ENCODE measurements at regions not wholly inside any gene's neighbourhood (a gene's known extent, or its start where the extent isn't known, plus 50 kb on each side); places are given as distances from the start of the nearest gene placed in this dataset.
A peak's percentile ranks its signal among the peaks of the same experiment; 100 is the strongest.
"Not testable (repeated sequence)": the region's sequence is repeated elsewhere in the genome, so short reads cannot be mapped to it uniquely, and the experiment has no call there.

DNA sequence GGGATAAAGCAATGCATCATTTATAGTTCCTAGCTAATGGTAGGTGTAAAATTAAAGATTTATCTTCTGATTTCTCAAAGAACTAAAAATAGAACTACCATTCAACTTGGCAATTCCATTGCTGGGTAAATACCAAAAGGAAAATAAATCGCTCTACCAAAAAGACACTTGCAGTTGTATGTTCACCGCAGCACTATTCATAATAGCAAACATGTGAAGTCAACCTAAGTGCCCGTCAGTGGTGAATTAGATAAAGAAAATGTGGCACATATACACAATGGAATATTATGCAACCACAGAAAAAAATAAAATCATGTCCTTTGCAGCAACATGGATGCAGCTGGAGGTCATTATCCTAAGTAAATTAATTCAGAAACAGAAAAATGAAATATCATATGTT lies 192.8 kb upstream of the ADRA1D start:
- DNase-seq (ENCODE audit: low read depth in 4 of 4, low spot score in 3 of 4), result no peak

DNA sequence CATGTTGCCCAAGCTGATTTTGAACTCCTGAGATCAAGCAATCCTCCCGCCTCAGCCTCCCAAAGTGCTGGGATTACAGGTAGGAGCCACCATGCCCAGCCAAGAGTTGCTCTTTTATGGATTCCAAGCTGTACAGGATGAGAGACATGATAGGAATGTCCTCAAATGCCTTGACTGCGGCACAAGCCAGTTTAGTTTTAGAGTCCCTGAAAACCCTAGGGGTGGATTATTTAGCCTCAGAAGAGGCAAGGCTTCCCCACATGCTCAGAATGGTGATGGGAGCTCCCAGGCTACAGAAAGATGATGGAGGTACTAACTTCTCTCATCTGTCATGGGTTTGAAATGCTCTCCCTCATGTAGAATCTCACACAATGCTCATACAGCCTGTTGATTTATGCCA lies 192.1 kb upstream of the ADRA1D start:
- no peak for DNase-seq (ENCODE audit: low read depth in 4 of 4, low spot score in 3 of 4)

DNA sequence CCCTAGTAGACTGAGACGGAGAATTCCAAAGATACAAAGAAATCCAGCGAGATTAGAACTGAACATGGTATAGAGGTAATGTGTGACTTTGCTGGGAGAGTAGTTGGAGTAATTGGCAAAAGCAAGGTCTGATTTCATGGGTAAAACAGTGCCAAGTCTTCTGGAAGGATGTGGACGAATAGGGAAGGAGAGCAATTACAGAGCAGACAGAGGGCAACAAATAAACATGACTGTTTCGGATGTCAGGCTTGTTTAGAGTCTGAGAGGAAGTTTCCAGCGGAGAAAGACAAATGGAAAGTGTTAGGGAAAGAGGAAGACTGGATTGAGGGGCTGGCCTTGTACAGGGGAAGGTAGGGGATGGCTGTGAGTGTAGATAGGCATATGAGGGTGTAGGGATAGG lies 190.4 kb upstream of the ADRA1D start:
- no peak for DNase-seq (ENCODE audit: low read depth in 4 of 4, low spot score in 3 of 4)

DNA sequence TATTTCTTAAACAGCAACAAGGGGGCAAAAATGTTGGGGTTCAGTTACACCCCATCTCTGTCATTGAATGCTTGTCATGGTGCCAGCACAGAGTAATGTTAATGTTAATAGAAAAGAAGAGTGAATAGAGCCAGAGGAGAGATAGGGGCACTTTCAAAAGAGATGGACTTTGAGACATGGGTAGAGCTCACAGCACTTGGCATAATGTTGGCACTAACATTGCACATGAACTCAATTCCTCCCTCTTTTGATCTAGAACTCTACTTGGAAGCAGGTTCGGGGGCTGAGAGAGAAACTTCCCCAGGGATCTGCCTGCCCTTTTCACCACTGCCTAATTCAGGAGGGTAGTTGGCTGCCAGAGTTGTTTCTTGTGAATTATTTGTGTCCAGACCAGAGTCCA lies 188.0 kb upstream of the ADRA1D start:
- no peak for DNase-seq (ENCODE audit: low read depth in 4 of 4, low spot score in 3 of 4)

DNA sequence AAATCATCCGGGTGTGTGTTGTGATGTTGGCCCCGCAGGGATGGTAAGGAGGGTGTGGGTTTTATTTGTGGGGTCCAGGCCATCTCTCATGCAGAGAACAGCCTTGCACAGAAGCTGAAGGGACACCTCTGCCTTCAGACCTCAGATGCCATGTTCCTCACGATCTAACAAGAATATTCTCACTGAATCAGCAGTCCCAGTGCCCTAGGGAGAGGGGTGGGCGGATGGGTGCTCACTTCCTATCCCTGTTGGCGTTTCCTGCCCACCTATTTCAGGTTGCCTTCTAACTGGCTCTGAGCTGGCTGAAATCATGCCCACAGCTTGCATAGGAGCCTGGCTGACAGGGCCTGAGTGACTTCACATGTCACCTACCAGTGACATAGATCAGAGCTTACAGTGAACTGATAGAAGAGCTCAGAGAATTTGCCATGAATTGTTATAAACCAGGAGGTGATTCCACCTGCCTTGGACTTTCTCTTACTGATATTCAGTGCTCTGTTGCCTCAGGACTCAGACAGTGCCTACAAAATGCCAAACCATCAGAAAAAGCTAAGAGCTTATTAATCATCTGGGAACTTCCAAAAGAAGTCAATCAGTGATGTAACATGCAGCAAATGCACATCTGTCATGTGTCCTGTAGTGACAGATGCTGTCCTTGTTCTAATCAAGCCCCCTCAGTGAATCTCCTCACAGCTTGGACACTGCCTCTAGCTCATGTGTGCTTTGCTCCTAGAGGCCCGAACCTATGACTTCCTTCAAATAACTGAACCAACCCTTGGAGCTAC lies 186.8 kb upstream of the ADRA1D start:
- DNase-seq (ENCODE audit: low read depth in 4 of 4, low spot score in 3 of 4), result no peak

DNA sequence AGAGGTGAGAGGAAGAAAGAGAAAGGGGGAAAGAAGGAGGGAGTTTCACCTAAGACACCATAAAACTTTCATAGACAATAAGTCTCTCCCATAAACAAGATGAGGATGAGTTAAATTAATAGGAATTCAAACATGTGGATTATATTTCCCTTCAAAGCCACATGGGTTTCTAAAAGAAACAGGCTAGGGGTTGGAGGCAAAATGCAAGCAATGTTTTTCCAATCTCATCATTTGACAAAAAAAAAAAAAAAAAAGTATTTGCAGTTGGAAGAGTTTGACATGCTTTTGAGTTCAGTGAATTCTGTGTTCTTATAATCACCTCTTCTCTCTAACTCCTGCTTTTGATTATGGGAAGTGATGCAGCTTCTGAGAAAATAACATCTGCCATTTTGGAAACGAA lies 186.1 kb upstream of the ADRA1D start:
- DNase-seq (ENCODE audit: low read depth in 4 of 4, low spot score in 3 of 4), result no peak

DNA sequence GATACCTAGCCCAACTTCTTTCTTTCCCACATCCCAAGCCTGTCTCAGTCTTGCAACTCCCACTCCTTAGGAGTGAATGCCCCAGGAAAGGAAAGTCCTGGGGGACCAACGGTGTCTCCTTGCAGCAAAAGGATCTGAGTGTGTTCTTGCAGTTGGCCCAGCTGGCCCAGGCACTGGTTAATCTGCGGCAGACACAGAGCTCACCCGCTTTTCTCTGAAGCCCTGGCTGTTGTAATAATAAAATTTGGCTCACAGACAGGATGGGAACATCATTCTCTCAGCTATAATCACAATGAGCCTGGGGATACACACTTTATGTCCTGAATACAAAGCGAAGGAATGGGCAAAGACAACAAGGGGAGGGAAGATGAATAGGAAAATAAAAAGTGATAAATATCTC lies 185.6 kb upstream of the ADRA1D start:
- no peak for DNase-seq (ENCODE audit: low read depth in 4 of 4, low spot score in 3 of 4)

DNA sequence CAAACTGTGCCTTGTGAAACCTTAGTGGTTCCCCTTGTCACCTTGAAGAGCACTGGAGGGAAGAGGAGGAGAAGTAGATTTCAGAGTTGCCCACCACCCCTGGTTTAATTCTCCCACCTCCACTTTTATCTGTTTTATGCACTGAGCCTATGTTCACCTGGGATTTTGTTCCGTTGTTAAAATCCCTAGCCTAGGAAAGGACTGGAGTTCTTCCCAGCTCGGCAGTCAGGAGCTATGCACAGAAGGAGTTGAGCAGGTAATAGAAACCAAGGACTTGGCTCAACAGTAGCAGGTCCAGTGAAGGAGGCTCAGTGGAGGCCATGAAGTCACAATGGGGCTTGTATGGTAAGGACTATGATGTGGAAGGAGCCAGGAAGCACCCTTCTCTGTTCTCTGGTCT lies 182.4 kb upstream of the ADRA1D start:
- no peak for DNase-seq (ENCODE audit: low read depth in 4 of 4, low spot score in 3 of 4)

DNA sequence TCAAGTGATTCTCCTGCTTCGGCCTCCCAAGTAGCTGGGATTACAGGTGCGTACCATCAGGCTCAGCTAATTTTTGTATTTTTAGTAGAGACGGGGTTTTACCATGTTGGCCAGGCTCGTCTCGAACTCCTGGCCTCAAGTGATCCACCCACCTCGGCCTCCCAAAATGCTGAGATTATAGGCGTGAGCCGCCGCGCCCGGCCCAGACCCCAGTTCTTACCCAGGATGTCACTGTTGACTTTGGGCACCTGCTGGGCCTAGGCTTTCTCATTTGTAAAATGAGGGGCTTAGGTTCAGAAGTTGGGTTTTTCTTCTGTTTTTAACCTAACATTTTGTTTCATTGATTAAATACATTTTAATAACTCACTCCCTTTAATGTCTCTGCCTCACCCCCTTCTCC lies 181.7 kb upstream of the ADRA1D start:
- DNase-seq (ENCODE audit: low read depth in 4 of 4, low spot score in 3 of 4), result not testable (repeated sequence)

DNA sequence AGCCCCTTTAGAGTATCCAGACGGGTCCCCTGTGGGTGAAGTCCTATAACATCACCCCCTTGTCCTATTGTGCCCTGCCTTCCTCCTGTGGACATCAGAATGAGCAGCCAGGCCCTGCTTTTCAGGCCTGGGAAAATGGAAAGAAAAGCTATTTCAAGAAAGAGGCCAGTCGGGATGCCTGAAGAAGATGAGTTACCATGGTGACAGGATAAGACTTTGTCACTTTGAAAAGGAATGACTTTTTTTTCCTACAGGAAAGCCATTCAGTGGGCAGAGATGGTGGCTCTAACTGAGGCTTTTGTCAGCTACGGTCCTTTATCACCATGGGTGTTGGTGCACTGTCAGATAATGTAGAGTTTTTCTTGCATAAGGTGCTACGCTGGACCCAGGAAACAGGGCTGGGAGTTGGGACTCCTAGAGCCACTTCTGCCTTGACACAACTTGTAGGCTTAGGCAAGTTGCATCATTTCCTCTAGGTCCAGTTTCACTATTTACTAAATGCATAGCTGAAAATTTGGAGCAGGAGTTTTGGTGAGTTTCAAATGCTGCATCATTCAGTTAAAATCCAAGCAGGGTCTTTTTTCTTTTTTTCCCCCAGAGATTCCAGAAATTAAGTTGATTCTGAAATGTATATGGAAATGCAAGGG lies 179.0 kb upstream of the ADRA1D start:
- no peak for DNase-seq (ENCODE audit: low read depth in 4 of 4, low spot score in 3 of 4)

DNA sequence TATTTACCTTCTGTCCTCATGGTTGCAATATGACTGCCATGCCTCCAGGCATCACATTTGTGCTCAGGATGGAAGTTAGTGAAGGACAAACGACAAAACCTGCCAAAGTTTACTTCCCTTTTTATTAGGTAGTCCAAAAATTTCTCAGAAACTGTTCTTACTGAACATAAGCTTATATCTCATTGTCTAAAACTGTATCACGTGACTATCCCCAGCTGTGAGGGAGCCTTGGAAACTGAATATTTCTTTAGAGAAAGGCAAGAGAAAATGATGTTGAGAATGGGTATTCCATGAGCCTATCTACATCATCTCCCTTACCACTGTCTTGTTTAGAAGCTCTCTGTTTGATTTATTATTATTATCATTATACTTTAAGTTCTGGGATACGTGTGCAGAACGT lies 169.1 kb upstream of the ADRA1D start:
- DNase-seq (ENCODE audit: low read depth in 4 of 4, low spot score in 3 of 4), result no peak

DNA sequence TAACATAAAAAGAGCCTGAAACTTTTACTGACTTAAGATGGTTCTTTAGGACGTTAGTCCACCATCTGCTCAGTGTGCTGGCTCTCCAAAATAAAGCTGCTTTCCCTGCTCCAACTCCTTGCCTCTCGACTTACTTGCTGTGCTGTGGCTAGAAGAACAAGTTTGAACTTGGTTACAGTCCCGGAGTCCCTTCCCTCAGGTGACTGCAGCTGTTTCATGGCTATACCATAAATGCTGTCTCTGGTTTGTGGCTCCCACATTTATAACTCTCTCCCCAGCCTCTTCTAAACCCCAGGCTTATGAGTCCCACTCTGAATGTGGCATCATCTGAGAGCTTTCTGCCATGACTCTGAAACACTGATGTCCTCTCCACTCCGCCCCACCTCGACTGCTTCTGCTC lies 166.2 kb upstream of the ADRA1D start:
- no peak for DNase-seq (ENCODE audit: low read depth in 4 of 4, low spot score in 3 of 4)

DNA sequence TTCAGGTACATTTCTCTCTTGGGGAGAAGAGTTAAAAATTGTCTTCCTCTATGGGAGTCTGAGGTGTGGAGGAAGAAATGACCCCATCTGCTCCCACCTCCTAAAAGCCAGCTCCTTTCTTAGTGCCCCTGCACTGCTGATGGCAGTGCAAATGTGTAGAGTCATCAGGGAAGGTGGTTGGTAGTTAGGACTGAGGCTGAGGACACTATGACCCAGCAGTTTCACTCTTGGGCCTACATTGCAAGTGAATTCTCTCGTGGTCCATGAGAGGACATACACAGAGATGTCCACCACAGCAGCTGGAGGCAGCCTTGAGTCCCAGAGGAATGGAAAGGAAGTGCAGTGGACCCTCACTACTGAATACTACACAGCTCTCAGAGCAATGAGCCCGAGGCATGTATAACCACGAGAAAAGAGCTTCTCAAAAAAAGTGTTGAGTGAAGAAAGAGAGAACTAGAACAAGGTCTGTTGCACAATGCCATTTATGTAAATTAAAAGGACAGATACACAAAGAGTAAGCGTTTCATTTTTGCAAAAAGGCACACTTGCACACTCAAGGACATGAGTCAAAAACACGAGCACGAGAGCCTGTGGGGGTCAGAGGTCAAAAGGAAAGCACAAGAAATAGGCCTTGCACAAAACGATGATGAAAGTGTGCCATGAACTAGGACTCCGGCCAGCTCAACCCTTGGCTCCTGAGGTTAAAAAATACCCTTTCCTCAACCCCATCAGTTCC lies 164.4 kb upstream of the ADRA1D start:
- DNase-seq (ENCODE audit: low read depth in 4 of 4, low spot score in 3 of 4), result no peak

DNA sequence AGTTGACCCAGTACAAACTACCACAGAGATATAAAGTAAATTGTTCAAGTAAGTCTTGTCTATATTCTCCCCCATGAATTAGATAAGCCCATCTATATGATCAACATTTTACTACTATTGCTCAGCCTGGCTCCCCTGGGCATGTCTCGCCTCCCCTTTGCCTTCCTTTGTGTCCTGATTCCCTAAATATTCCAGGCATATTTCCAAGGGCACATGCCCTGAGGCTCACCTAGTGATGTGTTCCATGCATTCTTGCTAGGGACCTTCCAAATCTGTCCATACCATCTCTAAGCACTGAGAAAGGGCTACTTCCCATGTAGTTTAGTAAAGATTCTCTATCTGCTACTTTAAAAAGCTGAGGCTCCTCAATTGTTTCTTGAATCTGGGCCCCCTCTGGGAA lies 163.1 kb upstream of the ADRA1D start:
- DNase-seq (ENCODE audit: low read depth in 4 of 4, low spot score in 3 of 4), result no peak

DNA sequence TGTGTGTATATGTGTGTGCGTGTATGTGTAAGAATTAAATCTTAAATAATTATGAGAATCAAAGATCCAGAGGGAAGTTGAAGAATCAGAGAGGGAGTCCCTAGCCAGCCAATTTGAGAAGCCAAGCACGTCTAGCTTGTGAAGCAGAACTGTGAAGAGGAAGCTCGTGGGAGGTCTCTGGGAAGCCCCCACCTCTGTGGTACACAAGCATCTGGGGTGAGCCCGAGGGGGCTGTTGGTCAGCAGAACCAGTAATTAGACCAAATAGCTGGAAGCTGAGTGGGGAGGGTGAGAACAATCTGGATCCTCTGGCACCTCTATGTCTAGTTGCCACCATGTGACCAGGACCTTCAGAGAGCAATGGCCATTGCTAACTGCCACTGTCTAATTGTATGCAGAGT lies 162.7 kb upstream of the ADRA1D start:
- no peak for DNase-seq (ENCODE audit: low read depth in 4 of 4, low spot score in 3 of 4)

DNA sequence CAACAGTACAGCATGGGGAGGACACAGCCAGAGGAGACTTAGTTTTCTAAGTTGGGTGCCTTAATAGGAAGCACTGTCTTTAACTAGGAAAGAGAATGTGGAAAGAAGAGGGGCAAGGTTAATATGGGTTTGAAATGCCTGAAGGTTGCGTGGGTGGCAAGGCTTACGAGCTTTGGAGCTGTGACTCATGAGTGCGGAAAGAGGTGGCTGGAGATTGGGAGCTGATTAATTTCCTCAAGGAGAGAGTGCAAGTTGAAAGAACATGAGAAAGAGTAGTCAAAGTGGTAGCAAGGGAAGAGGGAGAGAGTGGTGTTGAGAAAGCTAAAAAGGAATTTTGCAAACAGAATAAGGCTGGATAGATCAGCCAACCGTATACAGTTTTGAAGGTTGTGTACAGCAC lies 157.5 kb upstream of the ADRA1D start:
- DNase-seq (ENCODE audit: low read depth in 4 of 4, low spot score in 3 of 4), result no peak

DNA sequence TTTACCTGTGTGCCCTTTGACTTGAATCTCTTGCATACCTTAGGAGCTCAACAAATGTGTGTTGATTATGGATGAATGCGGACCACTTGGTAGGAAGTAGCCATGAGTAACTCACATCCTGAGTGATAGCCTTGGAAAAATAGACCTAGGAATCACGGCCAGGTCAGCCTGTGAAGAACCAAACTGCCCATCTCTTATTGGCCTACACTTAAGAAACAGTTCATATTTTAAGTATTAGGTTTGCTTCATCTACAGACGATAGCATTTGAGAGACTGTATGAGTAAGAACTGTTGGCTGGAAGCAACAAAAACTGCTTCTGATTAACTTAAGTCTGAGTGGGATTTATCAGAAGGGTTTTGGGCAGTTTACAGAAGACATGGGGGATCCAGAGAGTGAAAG lies 152.5 kb upstream of the ADRA1D start:
- no peak for DNase-seq (ENCODE audit: low read depth in 4 of 4, low spot score in 3 of 4)

DNA sequence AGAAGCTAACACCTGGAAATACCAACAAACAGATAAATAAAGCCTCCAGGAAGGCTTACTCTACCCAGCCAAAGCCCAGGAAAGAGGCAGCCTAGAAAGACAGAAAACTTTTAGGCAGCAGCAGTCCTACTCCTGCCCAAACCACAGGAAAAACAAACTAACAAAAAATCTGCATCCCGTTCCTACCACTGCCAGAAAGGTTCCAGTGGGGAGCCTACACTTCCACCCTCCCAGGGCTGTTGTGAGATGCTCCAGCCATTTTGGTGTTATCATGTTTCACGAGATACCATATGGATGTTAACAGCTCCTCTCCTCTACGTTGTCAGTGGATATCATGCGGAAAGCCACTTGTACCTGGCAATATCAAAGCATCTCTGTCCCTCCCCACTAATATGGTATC lies 135.9 kb upstream of the ADRA1D start:
- no peak for DNase-seq (ENCODE audit: low read depth in 4 of 4, low spot score in 3 of 4)

DNA sequence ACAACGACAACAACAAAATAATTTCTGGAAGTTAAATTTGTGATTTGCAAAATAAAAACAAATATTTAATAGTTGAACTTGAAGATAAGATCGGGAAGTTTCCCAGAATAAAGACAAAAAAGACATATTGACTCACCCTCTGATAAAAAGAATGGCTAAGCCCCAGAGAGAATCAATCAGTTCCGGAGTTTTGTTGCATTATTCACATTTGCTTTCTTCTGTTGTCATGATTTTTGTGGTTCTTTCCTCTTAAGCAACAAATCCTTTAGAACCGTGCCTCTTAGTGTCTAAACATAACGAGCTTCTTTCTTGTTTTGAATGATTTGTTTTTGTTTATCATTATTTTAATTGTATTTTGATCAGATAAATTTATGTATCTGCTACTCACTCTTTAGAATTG lies 134.9 kb upstream of the ADRA1D start:
- DNase-seq (ENCODE audit: low read depth in 4 of 4, low spot score in 3 of 4), result no peak

DNA sequence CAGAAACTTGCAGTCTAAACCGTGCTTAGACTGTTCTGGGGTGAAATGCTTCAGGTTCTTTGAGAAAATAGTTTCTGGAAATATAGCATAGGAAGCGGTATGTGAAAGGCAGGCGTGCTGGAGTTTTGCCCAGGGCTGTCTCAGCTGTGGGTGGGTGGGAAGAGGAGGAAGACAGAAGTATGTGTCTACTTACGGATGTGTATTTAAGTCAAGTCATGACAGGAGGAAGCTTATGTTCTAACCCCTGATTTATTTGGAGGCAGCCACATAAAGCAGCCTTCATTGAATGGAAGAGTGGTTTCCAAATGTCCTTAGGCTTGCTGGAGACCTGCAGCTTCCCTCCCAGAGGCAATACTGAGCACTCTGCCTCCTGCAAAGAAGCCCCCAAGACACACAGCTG lies 126.8 kb upstream of the ADRA1D start:
- DNase-seq (ENCODE audit: low read depth in 4 of 4, low spot score in 3 of 4), result peak in 3 of 4 donors; percentile 14 to 17 (median 16)

DNA sequence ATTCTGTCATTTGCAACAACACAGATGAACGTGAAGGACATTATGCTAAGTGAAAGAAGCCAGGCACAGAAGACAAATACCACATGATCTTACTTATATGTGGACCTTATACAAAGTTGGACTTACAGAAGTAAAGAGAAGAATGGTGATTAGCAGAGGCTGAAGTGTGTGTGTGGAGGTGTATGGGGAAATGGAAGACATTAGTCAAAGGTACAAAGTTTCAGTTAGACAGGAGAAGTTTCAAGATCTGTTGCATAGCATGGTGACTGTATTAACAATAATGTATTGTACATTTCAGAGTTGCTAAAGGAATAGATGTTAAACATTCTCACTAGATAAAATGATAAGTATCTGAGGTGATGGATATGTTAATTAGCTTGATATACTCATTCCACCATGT lies 124.4 kb upstream of the ADRA1D start:
- DNase-seq (ENCODE audit: low read depth in 4 of 4, low spot score in 3 of 4), result no peak
